GM12865 (cell line): ENCODE measurements at regions not wholly inside any gene's neighbourhood (a gene's known extent, or its start where the extent isn't known, plus 50 kb on each side); places are given as distances from the start of the nearest gene placed in this dataset.
"Not testable (repeated sequence)": the region's sequence is repeated elsewhere in the genome, so short reads cannot be mapped to it uniquely, and the experiment has no call there.

Source experiments
- DNase-seq: peaks from one replicate; pipeline ENCODE4 v3.0.0; 2010; ENCODE audit warnings: low read depth
- H3K4me3 ChIP-seq: 2 replicates; pipeline ENCODE4 v1.5.1; 2011; ENCODE audit warnings: mild to moderate bottlenecking, low read depth, low read length, control low read depth
- CTCF ChIP-seq: IDR thresholded peaks from 2 replicates; pipeline ENCODE4 v1.5.1; 2011; ENCODE audit warnings: low read length, control low read depth, low read depth, inconsistent platforms; ENCODE audit not compliant: insufficient read depth; ENCODE audit errors: missing control alignments

- H3K4me3 ChIP-seq: no peak overlapping the region
- TF ChIP-seq CTCF: no peak
- no peak for DNase-seq
Measured at GRCh38 chr4:59748433-59748832, 1451.7 kb upstream of the ADGRL3 start.

- DNase-seq: no peak
- no peak overlapping the region for H3K4me3 ChIP-seq
- TF ChIP-seq CTCF: no peak
Measured at GRCh38 chr4:59759082-59759825, 1440.9 kb upstream of the ADGRL3 start.

- no peak for TF ChIP-seq CTCF
- no peak overlapping the region for H3K4me3 ChIP-seq
- DNase-seq: no peak
Measured at GRCh38 chr4:59762344-59762743, 1437.8 kb upstream of the ADGRL3 start.

GRCh38 chr4:59770601-59771264 lies 1429.4 kb upstream of the ADGRL3 start:
- no peak overlapping the region for H3K4me3 ChIP-seq
- no peak for DNase-seq
- TF ChIP-seq CTCF: no peak

- DNase-seq: no peak
- no peak overlapping the region for H3K4me3 ChIP-seq
- TF ChIP-seq CTCF: no peak
Measured at GRCh38 chr4:59772641-59773139, 1427.4 kb upstream of the ADGRL3 start.

GRCh38 chr4:59780271-59780670 lies 1419.9 kb upstream of the ADGRL3 start:
- not testable (repeated sequence) for DNase-seq, H3K4me3 ChIP-seq

GRCh38 chr4:59805176-59805575 lies 1395.0 kb upstream of the ADGRL3 start:
- H3K4me3 ChIP-seq: no peak overlapping the region
- no peak for DNase-seq
- no peak for TF ChIP-seq CTCF
